Liver (tissue), 8 donors: ENCODE measurements at regions not wholly inside any gene's neighbourhood (a gene's known extent, or its start where the extent isn't known, plus 50 kb on each side); places are given as distances from the start of the nearest gene placed in this dataset.

ENCODE experiments used
- DNase-seq: peaks from one replicate; pipeline ENCODE4 v3.0.0-alpha.2; 2017; ENCODE audit warnings: low spot score
- H3K27ac ChIP-seq, 2 donors: one replicate each; pipeline ENCODE4 v1.7.0; 2013; ENCODE audit warnings: inconsistent platforms in 2 of 2, low read length in 2 of 2, control low read depth in 1 of 2, low read depth in 1 of 2, mild to moderate bottlenecking in 1 of 2
- H3K27me3 ChIP-seq, 4 donors: one replicate each; pipeline versions ENCODE4 v1.6.1 to v1.7.0; 2013; ENCODE audit warnings: low read length in 3 of 4, inconsistent platforms in 1 of 4, mild to moderate bottlenecking in 1 of 4, moderate library complexity in 1 of 4; ENCODE audit not compliant: control insufficient read depth in 4 of 4, insufficient read depth in 4 of 4
- H3K36me3 ChIP-seq, 4 donors: one replicate each; pipeline versions ENCODE4 v1.6.1 to v1.7.0; 2013; ENCODE audit warnings: low read length in 3 of 4, mild to moderate bottlenecking in 3 of 4, low read depth in 1 of 4, moderate library complexity in 1 of 4; ENCODE audit not compliant: control insufficient read depth in 4 of 4, insufficient read depth in 3 of 4
- H3K4me1 ChIP-seq, 4 donors: one replicate each; pipeline versions ENCODE4 v1.6.1 to v1.7.0; 2013; ENCODE audit warnings: low read length in 3 of 4, mild to moderate bottlenecking in 3 of 4, moderate library complexity in 1 of 4; ENCODE audit not compliant: control insufficient read depth in 4 of 4, insufficient read depth in 4 of 4
- H3K4me3 ChIP-seq, 3 donors: one replicate each; pipeline versions ENCODE4 v1.6.1 to v1.7.0; 2013; ENCODE audit warnings: low read length in 3 of 3, control low read depth in 1 of 3, low read depth in 1 of 3, mild to moderate bottlenecking in 1 of 3
- H3K9ac ChIP-seq, 2 donors: one replicate each; pipeline ENCODE4 v1.7.0; 2013; ENCODE audit warnings: low read length in 2 of 2, mild to moderate bottlenecking in 2 of 2, moderate library complexity in 2 of 2, control low read depth in 1 of 2, low read depth in 1 of 2
- H3K9me3 ChIP-seq, 4 donors: one replicate each; pipeline versions ENCODE4 v1.6.1 to v1.7.0; 2013; ENCODE audit warnings: low read length in 3 of 4; ENCODE audit not compliant: control insufficient read depth in 4 of 4
- ATF3 ChIP-seq: IDR thresholded peaks from 2 replicates; pipeline ENCODE4 v1.6.1; 2016; ENCODE audit warnings: antibody characterized with exemption
- EGR1 ChIP-seq, 2 donors: IDR thresholded peaks; 2 replicates each; pipeline ENCODE4 v1.6.1; 2016 to 2018; ENCODE audit warnings: antibody characterized with exemption in 2 of 2, low read depth in 2 of 2
- FOXA1 ChIP-seq: IDR thresholded peaks from 2 replicates; pipeline ENCODE4 v1.6.1; 2016; ENCODE audit warnings: antibody characterized with exemption
- FOXA2 ChIP-seq: IDR thresholded peaks from 2 replicates; pipeline ENCODE4 v1.6.1; 2016; ENCODE audit warnings: antibody characterized with exemption
- GABPA ChIP-seq, 2 donors: IDR thresholded peaks in 1 of 2; conservative IDR thresholded peaks in 1 of 2; 2 replicates each; pipeline ENCODE4 v1.6.1; 2016; ENCODE audit warnings: antibody characterized with exemption in 2 of 2, mild to moderate bottlenecking in 1 of 2, moderate library complexity in 1 of 2
- HNF4A ChIP-seq, 2 donors: conservative IDR thresholded peaks; 2 replicates each; pipeline ENCODE4 v1.6.1; 2016; ENCODE audit warnings: antibody characterized with exemption in 2 of 2, mild to moderate bottlenecking in 2 of 2
- HNF4G ChIP-seq: IDR thresholded peaks from 2 replicates; pipeline ENCODE4 v1.6.1; 2016; ENCODE audit warnings: antibody characterized with exemption
- JUND ChIP-seq, 2 donors: IDR thresholded peaks; 2 replicates each; pipeline ENCODE4 v1.6.1; 2016; ENCODE audit warnings: antibody characterized with exemption in 2 of 2
- NR2F2 ChIP-seq: IDR thresholded peaks from 2 replicates; pipeline ENCODE4 v1.6.1; 2016; ENCODE audit warnings: antibody characterized with exemption
- RAD21 ChIP-seq, 2 donors: IDR thresholded peaks; 2 replicates each; pipeline ENCODE4 v1.6.1; 2016; ENCODE audit warnings: antibody characterized with exemption in 2 of 2, mild to moderate bottlenecking in 2 of 2
- REST ChIP-seq: IDR thresholded peaks from 2 replicates; pipeline ENCODE4 v1.6.1; 2016; ENCODE audit warnings: antibody characterized with exemption, mild to moderate bottlenecking
- RXRA ChIP-seq, 2 donors: IDR thresholded peaks; 2 replicates each; pipeline ENCODE4 v1.6.1; 2017 to 2018; ENCODE audit warnings: antibody characterized with exemption in 2 of 2, mild to moderate bottlenecking in 1 of 2
- TAF1 ChIP-seq: conservative IDR thresholded peaks from 2 replicates; pipeline ENCODE4 v1.6.1; 2016; ENCODE audit warnings: antibody characterized with exemption, mild to moderate bottlenecking
- ZBTB33 ChIP-seq: IDR thresholded peaks from 2 replicates; pipeline ENCODE4 v1.6.1; 2016; ENCODE audit warnings: antibody characterized with exemption
- WGBS: extraction: QIAGEN DNeasy Blood & Tissue Kit; methylation state at CpG from one replicate; pipeline ENCODE4 v1.1.7; 2013; 5-methylcytosine and 5-hydroxymethylcytosine counted together
- TF ChIP-seq, protein P1 (sequence below): IDR thresholded peaks from 2 replicates; pipeline ENCODE4 v1.6.1; 2016; ENCODE audit warnings: antibody characterized with exemption
- TF ChIP-seq, protein P2 (sequence below): fragments of 150-350 bp; IDR thresholded peaks from 2 replicates; pipeline ENCODE4 v1.5.1; 2017; ENCODE audit warnings: improper control_type of control experiment, low read depth, low read length; ENCODE audit not compliant: missing input control
- donor health status: healthy.
- donor health status: healthy.
- donor health status: healthy.
- donor health status: healthy.
- donor health status: healthy.

DNA sequence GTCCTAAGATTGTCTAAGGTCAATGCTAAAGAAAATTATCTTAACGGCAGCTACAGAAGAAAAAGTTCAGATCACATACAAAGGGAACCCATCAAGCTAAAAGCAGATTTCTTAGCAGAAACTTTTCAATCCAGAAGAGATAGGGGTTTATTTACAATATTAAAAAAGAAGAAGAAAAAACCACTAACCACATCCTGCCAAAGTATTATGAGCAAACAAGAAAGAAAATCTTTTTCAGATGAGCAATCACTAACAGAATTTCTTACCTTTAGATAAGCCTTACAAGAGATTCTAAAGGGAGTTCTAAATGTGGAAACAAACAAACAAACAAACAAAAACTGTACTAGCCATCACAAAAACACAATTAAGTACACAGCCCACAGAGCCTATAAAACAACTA lies 1015.8 kb upstream of the EPHA6 start:
- WGBS, result 83% methylated on average over 1 of the region's 1 CpG
- Histone ChIP-seq H3K4me3 (no peak overlapping the region), H3K27ac (no peak overlapping the region), H3K36me3 (no peaks in the 10 kb centered on the region), H3K27me3 (no peaks in the 10 kb centered on the region), H3K9ac (no peak overlapping the region), H3K4me1 (no peaks in the 10 kb centered on the region), H3K9me3 (no peaks in the 10 kb centered on the region)
- TF ChIP-seq EGR1 (IDR thresholded peaks at IDR 0.05; ENCODE audit: low read depth in 2 of 2) (no peak), JUND (IDR thresholded peaks at IDR 0.05) (no peak), HNF4A (conservative IDR thresholded peaks at IDR 0.05) (no peak), ZBTB33 (no peak), HNF4G (no peak), FOXA2 (no peak), TAF1 (no peak), RXRA (IDR thresholded peaks at IDR 0.05) (no peak), FOXA1 (no peak), RAD21 (IDR thresholded peaks at IDR 0.05) (no peak), ATF3 (no peak), REST (no peak), GABPA (IDR thresholded peaks at IDR 0.05 in 1 of 2, conservative IDR thresholded peaks at IDR 0.05 in 1 of 2) (no peak), NR2F2 (no peak)
- TF ChIP-seq, protein P1, sequence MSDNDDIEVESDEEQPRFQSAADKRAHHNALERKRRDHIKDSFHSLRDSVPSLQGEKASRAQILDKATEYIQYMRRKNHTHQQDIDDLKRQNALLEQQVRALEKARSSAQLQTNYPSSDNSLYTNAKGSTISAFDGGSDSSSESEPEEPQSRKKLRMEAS, result no peak
- TF ChIP-seq, protein P2, sequence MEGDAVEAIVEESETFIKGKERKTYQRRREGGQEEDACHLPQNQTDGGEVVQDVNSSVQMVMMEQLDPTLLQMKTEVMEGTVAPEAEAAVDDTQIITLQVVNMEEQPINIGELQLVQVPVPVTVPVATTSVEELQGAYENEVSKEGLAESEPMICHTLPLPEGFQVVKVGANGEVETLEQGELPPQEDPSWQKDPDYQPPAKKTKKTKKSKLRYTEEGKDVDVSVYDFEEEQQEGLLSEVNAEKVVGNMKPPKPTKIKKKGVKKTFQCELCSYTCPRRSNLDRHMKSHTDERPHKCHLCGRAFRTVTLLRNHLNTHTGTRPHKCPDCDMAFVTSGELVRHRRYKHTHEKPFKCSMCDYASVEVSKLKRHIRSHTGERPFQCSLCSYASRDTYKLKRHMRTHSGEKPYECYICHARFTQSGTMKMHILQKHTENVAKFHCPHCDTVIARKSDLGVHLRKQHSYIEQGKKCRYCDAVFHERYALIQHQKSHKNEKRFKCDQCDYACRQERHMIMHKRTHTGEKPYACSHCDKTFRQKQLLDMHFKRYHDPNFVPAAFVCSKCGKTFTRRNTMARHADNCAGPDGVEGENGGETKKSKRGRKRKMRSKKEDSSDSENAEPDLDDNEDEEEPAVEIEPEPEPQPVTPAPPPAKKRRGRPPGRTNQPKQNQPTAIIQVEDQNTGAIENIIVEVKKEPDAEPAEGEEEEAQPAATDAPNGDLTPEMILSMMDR, result no peak
- no peak for DNase-seq

DNA sequence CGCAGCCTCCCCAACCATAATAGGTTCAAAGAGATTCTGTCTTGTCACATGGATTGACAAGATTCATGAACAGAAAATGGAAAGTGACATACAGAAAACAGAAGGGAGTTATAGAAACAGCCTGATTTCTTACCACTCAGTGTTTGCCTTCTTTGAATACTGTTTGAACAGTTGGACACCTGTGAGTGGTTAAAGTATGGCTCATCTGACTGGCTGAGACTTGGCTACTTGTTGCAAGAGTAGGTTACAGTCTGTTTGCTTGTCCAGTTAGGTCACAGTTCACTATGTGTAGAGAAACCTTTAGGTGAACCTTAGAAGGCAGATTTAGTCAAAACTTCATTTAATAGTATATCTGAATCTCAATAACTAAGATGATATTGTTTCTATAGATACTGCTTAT lies 1003.9 kb upstream of the EPHA6 start:
- H3K36me3 ChIP-seq, result no peaks in the 10 kb centered on the region
- H3K4me1 ChIP-seq, result no peaks in the 10 kb centered on the region
- no peak for TF ChIP-seq FOXA1
- TF ChIP-seq REST, result no peak
- no peak for TF ChIP-seq FOXA2
- H3K9ac ChIP-seq, result no peak overlapping the region
- no peak overlapping the region for H3K4me3 ChIP-seq
- no peaks in the 10 kb centered on the region for H3K9me3 ChIP-seq
- H3K27me3 ChIP-seq, result no peaks in the 10 kb centered on the region
- WGBS, result 95% methylated on average over 1 of the region's 1 CpG
- DNase-seq, result no peak
- H3K27ac ChIP-seq, result no peak overlapping the region
